ENCODE measurements at regions not wholly inside any gene's neighbourhood (a gene's known extent, or its start where the extent isn't known, plus 50 kb on each side); places are given as distances from the start of the nearest gene placed in this dataset.

GRCh38 chr10:118523775-118524174 is 71.7 kb downstream of the PRLHR start (continued):
- TF ChIP-seq ZNF609 (CRISPR knock-in tag; IDR thresholded peaks at IDR 0.05; ENCODE audit: borderline replicate concordance) (no peak), KLF1 (tag; IDR thresholded peaks at IDR 0.05) (no peak), MTA3 (IDR thresholded peaks at IDR 0.05; ENCODE audit: borderline replicate concordance) (no peak)

GRCh38 chr10:118522791-118523498 is 72.5 kb downstream of the PRLHR start:
- intact Hi-C loops (cut with micrococcal nuclease) (no loop called here), in situ Hi-C loops (cut with MboI) (no loop called here)
- H3K79me2 ChIP-seq (ENCODE audit: control insufficient read depth, insufficient read depth, low read length) = no peaks in the 10 kb centered on the region
- H3K9ac ChIP-seq (ENCODE audit: insufficient read depth in 1 of 2, low read depth in 2 of 2, low read length in 2 of 2) = no peak overlapping the region
- DNase-seq (ENCODE audit: extremely low read depth in 1 of 4, low spot score in 3 of 4) (no peak), FAIRE-seq (no peak), ATAC-seq (no peak)
- H3K4me2 ChIP-seq (ENCODE audit: insufficient read depth, low read length) = no peak overlapping the region
- H3K9me3 ChIP-seq (replicated peaks; ENCODE audit: control insufficient read depth, insufficient read depth, low read depth, low read length) = no peaks in the 10 kb centered on the region
- H3K4me3 ChIP-seq = no peak overlapping the region
- H2AFZ ChIP-seq (ENCODE audit: low read depth, low read length) = no peak overlapping the region
- BruUV-seq (replicated peaks) = no TSS peak
- POLR2A ChIA-PET = interaction anchor here (0.8 kb wide), 1 partner anchor 248 kb away, joined by 3 read pairs; no protein-coding TSS in a partner anchor
- H3K36me3 ChIP-seq (ENCODE audit: control insufficient read depth, insufficient read depth, low read length) = no peaks in the 10 kb centered on the region
- no peak overlapping the region for H3K27ac ChIP-seq (ENCODE audit: extremely low read depth, low read depth, low read length)
- no peaks in the 10 kb centered on the region for H4K20me1 ChIP-seq (replicated peaks; ENCODE audit: control insufficient read depth, insufficient read depth, low read length)
- CTCF ChIA-PET (ENCODE audit: low intra/inter-chr PET ratio) = no interaction called here
- H3K4me1 ChIP-seq (replicated peaks in 1 of 2; ENCODE audit: control insufficient read depth in 2 of 2, insufficient read depth in 2 of 2, low read length in 2 of 2) = no peaks in the 10 kb centered on the region
- H3K27me3 ChIP-seq (ENCODE audit: control insufficient read depth in 2 of 2, insufficient read depth in 2 of 2, low read length in 2 of 2) = no peaks in the 10 kb centered on the region
- 11% methylated on average over 2 of the region's 2 CpGs for WGBS (ENCODE audit: insufficient coverage, low coverage, missing lambda C conversion rate)
- H3K9me1 ChIP-seq (ENCODE audit: control insufficient read depth, insufficient read depth, low read length) = no peaks in the 10 kb centered on the region
- TF ChIP-seq ELF4 (CRISPR knock-in tag; IDR thresholded peaks at IDR 0.05) (no peak), ZEB2 (IDR thresholded peaks at IDR 0.05) (no peak), ZFPM2 (CRISPR knock-in tag; IDR thresholded peaks at IDR 0.05) (no peak), ZNF561 (CRISPR knock-in tag; conservative IDR thresholded peaks at IDR 0.05) (no peak), ARID3B (CRISPR knock-in tag; IDR thresholded peaks at IDR 0.05; ENCODE audit: borderline replicate concordance) (no peak), ZNF518B (CRISPR knock-in tag; IDR thresholded peaks at IDR 0.05) (no peak), ZNF444 (CRISPR knock-in tag; IDR thresholded peaks at IDR 0.05) (no peak), FOXP1 (CRISPR knock-in tag; IDR thresholded peaks at IDR 0.05) (no peak), CXXC5 (CRISPR knock-in tag; IDR thresholded peaks at IDR 0.05) (no peak)

Data from K562 (cell line).